H1 (cell line): ENCODE measurements at regions not wholly inside any gene's neighbourhood (a gene's known extent, or its start where the extent isn't known, plus 50 kb on each side); places are given as distances from the start of the nearest gene placed in this dataset.

ENCODE experiments used
- CTCF ChIA-PET: fragments of 300-600 bp; sonication (Branson Sonifier 250); formaldehyde crosslinking; loops from one replicate; lab custom pipeline; 2021; ENCODE audit not compliant: partially characterized antibody; lab: Charles Lee
- POLR2A ChIA-PET: fragments of 300-600 bp; sonication (Branson Sonifier 250); formaldehyde crosslinking; loops from one replicate; lab custom pipeline; 2021; ENCODE audit warnings: inconsistent platforms; ENCODE audit not compliant: partially characterized antibody; lab: Charles Lee
- DNase-seq, 2 experiments: peaks; one replicate each; pipeline versions ENCODE4 v3.0.0 to v3.0.0-alpha.2; 2010 to 2022; ENCODE audit warnings: low spot score in 2 of 2, low read depth in 1 of 2, mixed read lengths in 1 of 2
- FAIRE-seq: peaks from 2 replicates; lab custom pipeline; 2011; peaks lifted over from hg19 to GRCh38; lab: Jason Lieb, UNC
- H2AFZ ChIP-seq: 2 replicates; pipeline ENCODE4 v1.8.1; 2012; ENCODE audit warnings: low read length, inconsistent platforms
- H2AK5ac ChIP-seq: 2 replicates; pipeline ENCODE4 v1.6.1; 2013; ENCODE audit warnings: low read depth, low read length
- H2BK120ac ChIP-seq: replicated peaks from 2 replicates; pipeline ENCODE3; 2013; ENCODE audit warnings: low read depth, low read length, inconsistent platforms
- H2BK12ac ChIP-seq: 2 replicates; pipeline ENCODE4 v1.6.1; 2013; ENCODE audit warnings: low read depth, low read length
- H2BK15ac ChIP-seq: 2 replicates; pipeline ENCODE4 v1.6.1; 2013; ENCODE audit warnings: low read length
- H2BK20ac ChIP-seq: 2 replicates; pipeline ENCODE4 v1.6.1; 2013; ENCODE audit warnings: low read length
- H2BK5ac ChIP-seq: 2 replicates; pipeline ENCODE4 v1.6.1; 2013; ENCODE audit warnings: low read depth, low read length
- H3K14ac ChIP-seq: 2 replicates; pipeline ENCODE4 v1.6.1; 2013; ENCODE audit warnings: inconsistent platforms; ENCODE audit not compliant: insufficient read length
- H3K18ac ChIP-seq: 2 replicates; pipeline ENCODE4 v1.6.1; 2013; ENCODE audit warnings: low read length; ENCODE audit errors: extremely low read depth
- H3K23ac ChIP-seq: 2 replicates; pipeline ENCODE4 v1.6.1; 2013; ENCODE audit warnings: inconsistent platforms; ENCODE audit not compliant: insufficient read length
- H3K23me2 ChIP-seq: 2 replicates; pipeline ENCODE4 v1.6.1; 2013; ENCODE audit warnings: low read depth, low read length
- H3K27ac ChIP-seq: 2 replicates; pipeline ENCODE4 v1.6.1; 2011; ENCODE audit warnings: low read depth, low read length, inconsistent platforms
- H3K27me3 ChIP-seq, 4 experiments: replicated peaks in 1 of 4; 1 replicate in 1 of 4; 2 replicates in 3 of 4; pipeline versions ENCODE4 v1.6.1 to v1.8.1; 2011 to 2013; ENCODE audit warnings: low read length in 3 of 4, mild to moderate bottlenecking in 3 of 4, inconsistent platforms in 2 of 4, mixed read lengths in 2 of 4, moderate library complexity in 1 of 4; ENCODE audit not compliant: control insufficient read depth in 3 of 4, insufficient read depth in 3 of 4; ENCODE audit errors: extremely low read depth in 1 of 4
- H3K36me3 ChIP-seq, 4 experiments: 2 replicates each; pipeline versions ENCODE4 v1.6.1 to v1.8.1; 2011 to 2013; ENCODE audit warnings: mild to moderate bottlenecking in 4 of 4, low read length in 3 of 4, moderate library complexity in 2 of 4, control low read depth in 1 of 4, inconsistent platforms in 1 of 4; ENCODE audit not compliant: insufficient read depth in 4 of 4, control insufficient read depth in 2 of 4
- H3K4ac ChIP-seq: replicated peaks from 2 replicates; pipeline ENCODE3; 2013; ENCODE audit warnings: low read length, low read depth, mixed read lengths, inconsistent platforms; ENCODE audit not compliant: insufficient read length
- H3K4me1 ChIP-seq, 4 experiments: replicated peaks in 1 of 4; 1 replicate in 1 of 4; 2 replicates in 3 of 4; pipeline versions ENCODE4 v1.6.1 to v1.8.1; 2011 to 2013; ENCODE audit warnings: low read length in 3 of 4, inconsistent platforms in 2 of 4, mixed read lengths in 1 of 4; ENCODE audit not compliant: insufficient read depth in 4 of 4, control insufficient read depth in 3 of 4
- H3K4me2 ChIP-seq, 2 experiments: 2 replicates each; pipeline versions ENCODE4 v1.6.1 to v1.8.1; 2011 to 2013; ENCODE audit warnings: low read depth in 2 of 2, low read length in 2 of 2, control low read depth in 1 of 2, inconsistent platforms in 1 of 2, mild to moderate bottlenecking in 1 of 2; ENCODE audit not compliant: insufficient read depth in 1 of 2
- H3K4me3 ChIP-seq, 4 experiments: fragments of 200-600, 300-600 bp in 1 of 4; sonication (generic), shearing (Covaris generic), sonication (Bioruptor Twin) in 1 of 4; 2 replicates each; pipeline versions ENCODE4 v1.5.1 to v1.8.1; 2011 to 2016; ENCODE audit warnings: low read length in 4 of 4, low read depth in 3 of 4, control low read depth in 2 of 4, inconsistent platforms in 2 of 4, mild to moderate bottlenecking in 2 of 4, mixed read lengths in 1 of 4, moderate library complexity in 1 of 4; ENCODE audit not compliant: insufficient read depth in 2 of 4; ENCODE audit errors: extremely low read depth in 1 of 4
- H3K56ac ChIP-seq: replicated peaks from 2 replicates; pipeline ENCODE3; 2013; ENCODE audit warnings: low read depth, mild to moderate bottlenecking, mixed read lengths, low read length, inconsistent platforms; ENCODE audit not compliant: insufficient read length
- H3K79me1 ChIP-seq: 2 replicates; pipeline ENCODE4 v1.6.1; 2013; ENCODE audit warnings: low read depth, low read length, control low read depth
- H3K79me2 ChIP-seq, 2 experiments: 2 replicates each; pipeline versions ENCODE4 v1.6.1 to v1.8.1; 2012 to 2013; ENCODE audit warnings: low read length in 2 of 2, mild to moderate bottlenecking in 2 of 2, inconsistent platforms in 1 of 2; ENCODE audit not compliant: insufficient read depth in 2 of 2, control insufficient read depth in 1 of 2
- H3K9ac ChIP-seq, 4 experiments: replicated peaks in 1 of 4; 1 replicate in 1 of 4; 2 replicates in 3 of 4; pipeline versions ENCODE4 v1.6.1 to v1.8.1; 2011 to 2013; ENCODE audit warnings: low read depth in 3 of 4, low read length in 3 of 4, control low read depth in 2 of 4, mild to moderate bottlenecking in 2 of 4, moderate library complexity in 2 of 4, inconsistent platforms in 1 of 4; ENCODE audit errors: extremely low read depth in 1 of 4
- H3K9me3 ChIP-seq, 2 experiments: 2 replicates each; pipeline versions ENCODE4 v1.6.1 to v1.8.1; 2012 to 2013; ENCODE audit warnings: mild to moderate bottlenecking in 2 of 2, moderate library complexity in 2 of 2, control low read depth in 1 of 2, inconsistent platforms in 1 of 2, low read depth in 1 of 2, low read length in 1 of 2, mixed read lengths in 1 of 2; ENCODE audit not compliant: insufficient read depth in 2 of 2
- H4K20me1 ChIP-seq, 2 experiments: replicated peaks in 1 of 2; 2 replicates each; pipeline versions ENCODE3 to v1.8.1; 2011 to 2013; ENCODE audit warnings: inconsistent platforms in 2 of 2, low read length in 2 of 2, mild to moderate bottlenecking in 1 of 2; ENCODE audit not compliant: insufficient read depth in 2 of 2, control insufficient read depth in 1 of 2
- H4K5ac ChIP-seq: 2 replicates; pipeline ENCODE4 v1.6.1; 2013; ENCODE audit warnings: low read length, low read depth, mixed read lengths, inconsistent platforms; ENCODE audit not compliant: insufficient read length
- H4K8ac ChIP-seq: 2 replicates; pipeline ENCODE4 v1.8.0; 2013; ENCODE audit warnings: mild to moderate bottlenecking, moderate library complexity, low read length, inconsistent platforms; ENCODE audit not compliant: insufficient read depth; ENCODE audit errors: extremely low read depth
- H4K91ac ChIP-seq: replicated peaks from 2 replicates; pipeline ENCODE3; 2013; ENCODE audit warnings: low read length, mixed read lengths, inconsistent platforms; ENCODE audit not compliant: insufficient read length
- WGBS, 2 experiments: shearing (Covaris generic) in 1 of 2; methylation state at CpG; one replicate each; pipeline versions ENCODE4 v1.1.6 to v1.1.7; 2013 to 2015; ENCODE audit warnings: low lambda C conversion rate in 2 of 2, mixed read lengths in 2 of 2, inconsistent platforms in 1 of 2, low coverage in 1 of 2, missing lambda C conversion rate in 1 of 2; ENCODE audit not compliant: insufficient replicate concordance in 2 of 2, insufficient coverage in 1 of 2, insufficient read length in 1 of 2; ENCODE audit errors: extremely low coverage in 1 of 2, missing lambda C conversion rate in 1 of 2; 5-methylcytosine and 5-hydroxymethylcytosine counted together
- TF ChIP-seq, protein P1 (sequence below): IDR thresholded peaks from 2 replicates; pipeline ENCODE4 v1.6.1; 2011; ENCODE audit warnings: low read length, improper control_type of control experiment

DNA sequence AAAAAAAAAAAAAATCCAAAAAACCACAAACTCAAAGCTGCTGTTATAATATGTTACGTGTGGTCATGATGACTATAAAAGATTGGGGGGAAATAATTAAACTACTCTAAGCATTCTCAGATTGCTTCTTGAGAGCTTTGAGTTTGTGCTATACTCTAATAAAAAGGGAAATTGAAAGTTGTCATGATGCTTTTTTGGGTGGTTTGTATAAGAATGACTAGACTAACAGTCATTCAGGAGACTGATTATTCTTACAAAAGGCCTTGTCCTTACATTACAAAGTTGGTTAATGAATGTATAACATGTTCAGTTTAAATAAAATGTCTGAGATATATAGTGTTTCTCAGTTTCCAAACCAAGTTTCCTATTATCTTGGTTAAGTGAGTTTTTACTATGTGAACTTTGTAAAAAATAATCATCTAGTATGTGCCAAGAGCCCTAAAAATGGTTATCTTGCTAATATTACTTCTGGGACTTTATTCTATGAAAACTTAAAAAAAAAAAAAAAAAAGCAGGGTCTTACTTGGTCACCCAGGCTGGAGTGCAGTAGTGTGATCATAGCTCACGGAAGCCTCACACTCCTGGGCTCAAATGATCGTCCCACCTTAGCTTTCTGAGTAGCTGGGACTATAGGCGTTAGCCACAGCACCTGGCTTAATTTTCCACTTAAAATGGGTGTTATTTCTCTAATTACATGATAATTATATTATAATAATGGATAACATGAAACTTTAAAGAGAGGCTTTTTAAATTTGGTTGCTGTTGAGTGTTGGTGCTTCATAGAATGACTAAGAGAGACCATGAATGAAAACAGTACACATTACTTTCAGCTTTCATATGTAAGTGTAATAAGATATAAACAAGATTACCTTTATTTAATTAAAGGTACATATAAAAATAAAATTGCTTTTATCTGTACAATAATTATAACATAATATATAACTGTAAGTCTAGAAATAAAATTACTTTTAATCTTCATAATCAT, 459.6 kb upstream of the RGS6 start:
- no peak for DNase-seq
- TF ChIP-seq, protein P1, sequence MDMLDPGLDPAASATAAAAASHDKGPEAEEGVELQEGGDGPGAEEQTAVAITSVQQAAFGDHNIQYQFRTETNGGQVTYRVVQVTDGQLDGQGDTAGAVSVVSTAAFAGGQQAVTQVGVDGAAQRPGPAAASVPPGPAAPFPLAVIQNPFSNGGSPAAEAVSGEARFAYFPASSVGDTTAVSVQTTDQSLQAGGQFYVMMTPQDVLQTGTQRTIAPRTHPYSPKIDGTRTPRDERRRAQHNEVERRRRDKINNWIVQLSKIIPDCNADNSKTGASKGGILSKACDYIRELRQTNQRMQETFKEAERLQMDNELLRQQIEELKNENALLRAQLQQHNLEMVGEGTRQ, result no peak
- Histone ChIP-seq H2BK12ac (no peak overlapping the region), H3K9me3 (no peaks in the 10 kb centered on the region), H3K79me2 (peaks cover 0 to 35% of the 10 kb centered on the region in 2 experiments; a peak in 2 of 4 replicates), H3K36me3 (no peaks in the 10 kb centered on the region; a peak in 1 of 8 replicates), H2BK5ac (no peak overlapping the region), H2BK20ac (no peak overlapping the region), H3K18ac (no peak overlapping the region), H3K27ac (no peak overlapping the region), H4K8ac (no peak overlapping the region), H3K4me1 (peaks cover 0 to 5% (median 3%) of the 10 kb centered on the region in 4 experiments; a peak in 4 of 7 replicates), H4K91ac (no peak overlapping the region), H3K4me3 (no peak overlapping the region), H2AK5ac (no peak overlapping the region), H4K5ac (no peak overlapping the region), H3K4ac (no peak overlapping the region), H4K20me1 (no peaks in the 10 kb centered on the region), H3K4me2 (no peak overlapping the region), H2BK15ac (no peak overlapping the region), H3K9ac (no peak overlapping the region), H3K79me1 (0 out of 2 replicates have a peak, but pooled peaks cover 4% of the 10 kb centered on the region), H3K27me3 (no peaks in the 10 kb centered on the region), H3K56ac (no peak overlapping the region), H3K14ac (no peak overlapping the region), H3K23me2 (no peaks in the 10 kb centered on the region; the same call in 1 of the 2 replicates), H2BK120ac (no peak overlapping the region), H3K23ac (no peak overlapping the region), H2AFZ (no peak overlapping the region)
- no peak for FAIRE-seq
- ChIA-PET CTCF (no interaction called here), POLR2A (no interaction called here)
- 98% methylated on average over 4 of the region's 4 CpGs; no CpG with 5 or more reads in 1 of the 2 experiments for WGBS, 2 experiments
